Omental fat pad (tissue), 3 donors: ENCODE measurements at regions not wholly inside any gene's neighbourhood (a gene's known extent, or its start where the extent isn't known, plus 50 kb on each side); places are given as distances from the start of the nearest gene placed in this dataset. TPM values are rescaled to one million over a fixed set of nuclear protein-coding genes. Genes with fewer than 3 reads are reported as not detected.

Experiments used
- ATAC-seq: fragments of 150-250 bp; one replicate; pipeline ENCODE4 v1.9.1; 2016; ENCODE audit warnings: mild to moderate bottlenecking, moderate library complexity; ENCODE audit not compliant: low FRiP score
- DNase-seq: peaks from one replicate; pipeline ENCODE4 v3.0.0-alpha.2; 2019; ENCODE audit warnings: low spot score
- small RNA-seq: library from RNA; depleted of rRNA; stranded (forward); fragments of <200 nt; gene quantifications from one replicate; pipeline ENCODE3, GENCODE V24; 2016
- TF ChIP-seq, protein P1 (sequence below), 3 donors: fragments of 450-650 bp; IDR thresholded peaks; one replicate each; pipeline ENCODE4 v1.5.1; 2016 to 2017; ENCODE audit warnings: antibody characterized with exemption in 3 of 3, mild to moderate bottlenecking in 3 of 3, moderate library complexity in 2 of 3

DNA sequence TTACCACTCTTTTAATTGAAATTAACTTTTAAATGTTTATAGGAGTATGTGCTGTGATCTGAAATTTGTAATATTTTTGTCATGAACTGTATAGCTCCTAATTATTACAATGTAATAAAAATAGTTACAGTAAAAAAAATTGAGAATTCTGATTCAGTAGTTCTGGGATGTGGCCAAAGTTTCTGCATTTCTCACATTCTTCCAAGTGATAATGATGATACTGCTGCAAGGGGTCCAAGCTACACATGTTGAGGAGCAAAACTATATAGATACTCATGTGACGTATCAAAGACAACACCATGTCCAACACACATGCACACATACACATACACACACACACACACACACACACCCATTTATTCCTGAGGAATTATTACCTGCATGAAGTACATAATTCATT is 71.0 kb upstream of the FAM83B start:
- DNase-seq, result no peak
- TF ChIP-seq, protein P1, sequence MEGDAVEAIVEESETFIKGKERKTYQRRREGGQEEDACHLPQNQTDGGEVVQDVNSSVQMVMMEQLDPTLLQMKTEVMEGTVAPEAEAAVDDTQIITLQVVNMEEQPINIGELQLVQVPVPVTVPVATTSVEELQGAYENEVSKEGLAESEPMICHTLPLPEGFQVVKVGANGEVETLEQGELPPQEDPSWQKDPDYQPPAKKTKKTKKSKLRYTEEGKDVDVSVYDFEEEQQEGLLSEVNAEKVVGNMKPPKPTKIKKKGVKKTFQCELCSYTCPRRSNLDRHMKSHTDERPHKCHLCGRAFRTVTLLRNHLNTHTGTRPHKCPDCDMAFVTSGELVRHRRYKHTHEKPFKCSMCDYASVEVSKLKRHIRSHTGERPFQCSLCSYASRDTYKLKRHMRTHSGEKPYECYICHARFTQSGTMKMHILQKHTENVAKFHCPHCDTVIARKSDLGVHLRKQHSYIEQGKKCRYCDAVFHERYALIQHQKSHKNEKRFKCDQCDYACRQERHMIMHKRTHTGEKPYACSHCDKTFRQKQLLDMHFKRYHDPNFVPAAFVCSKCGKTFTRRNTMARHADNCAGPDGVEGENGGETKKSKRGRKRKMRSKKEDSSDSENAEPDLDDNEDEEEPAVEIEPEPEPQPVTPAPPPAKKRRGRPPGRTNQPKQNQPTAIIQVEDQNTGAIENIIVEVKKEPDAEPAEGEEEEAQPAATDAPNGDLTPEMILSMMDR (IDR thresholded peaks at IDR 0.05), result no peak
- ATAC-seq, result no peak

DNA sequence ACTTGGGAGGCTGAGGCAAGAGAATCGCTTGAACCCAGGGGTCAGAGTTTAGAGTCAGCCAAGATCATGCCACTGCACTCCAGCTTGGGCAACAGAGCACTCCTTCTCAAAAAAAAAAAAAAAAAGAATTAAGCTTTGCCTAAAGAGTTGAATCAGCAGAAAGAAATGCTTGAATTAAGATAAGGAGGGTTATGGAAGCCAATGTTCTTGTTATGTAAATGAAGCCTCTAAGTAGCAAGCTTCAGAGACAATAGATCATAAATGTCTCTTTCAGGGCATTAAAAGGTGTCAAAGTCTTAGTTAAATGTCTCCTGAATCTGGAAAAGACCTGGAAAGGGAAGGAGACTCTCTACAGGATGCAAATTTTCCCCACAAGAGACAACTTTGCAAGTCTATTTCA is 69.7 kb upstream of the FAM83B start:
- ATAC-seq (no peak), DNase-seq (no peak)
- TF ChIP-seq, protein P1 (IDR thresholded peaks at IDR 0.05), result no peak

GRCh38 chr6:54778731-54779130 is 67.8 kb upstream of the FAM83B start:
- no peak for DNase-seq
- no peak for ATAC-seq
- TF ChIP-seq, protein P1 (IDR thresholded peaks at IDR 0.05), result no peak

DNA sequence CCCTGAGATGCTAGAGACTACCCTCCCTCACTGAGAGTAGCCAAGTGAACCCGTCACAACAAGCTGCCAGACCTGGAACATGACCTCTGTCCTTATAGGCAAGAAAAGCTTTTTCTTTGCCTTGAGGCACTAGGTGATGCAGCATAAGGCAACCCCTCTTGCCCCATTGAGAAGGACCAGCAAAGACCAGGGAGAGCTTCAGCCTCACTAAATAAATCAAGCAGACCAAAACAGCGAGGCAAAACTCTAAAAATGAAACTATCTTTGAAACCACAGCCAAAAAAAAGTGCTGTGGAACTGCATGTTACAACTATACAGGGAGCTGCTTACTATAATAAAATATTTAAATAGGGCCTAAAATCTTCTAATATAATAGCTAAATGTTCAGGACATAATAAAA is 62.6 kb upstream of the FAM83B start:
- TF ChIP-seq, protein P1 (IDR thresholded peaks at IDR 0.05), result no peak
- no peak for ATAC-seq
- DNase-seq, result no peak

DNA sequence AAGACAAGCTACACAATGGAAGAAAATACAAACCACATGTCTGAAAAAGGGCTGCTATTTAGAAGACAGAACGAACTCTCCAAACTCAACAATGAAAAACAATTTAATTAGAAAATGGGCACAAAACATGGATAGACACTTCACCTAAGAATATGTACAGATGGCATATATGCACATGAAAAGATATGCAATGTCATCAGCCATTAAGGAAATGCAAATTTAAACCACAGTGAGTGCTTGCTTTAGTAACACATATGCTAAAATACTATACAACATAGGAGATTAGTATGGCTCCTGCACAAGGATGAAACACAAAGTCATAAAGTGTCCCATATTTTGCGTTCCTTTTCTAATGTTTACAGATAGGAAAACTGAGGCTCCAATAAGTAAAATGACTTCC is 60.4 kb upstream of the FAM83B start:
- TF ChIP-seq, protein P1 (IDR thresholded peaks at IDR 0.05), result no peak
- ATAC-seq (no peak), DNase-seq (no peak)

DNA sequence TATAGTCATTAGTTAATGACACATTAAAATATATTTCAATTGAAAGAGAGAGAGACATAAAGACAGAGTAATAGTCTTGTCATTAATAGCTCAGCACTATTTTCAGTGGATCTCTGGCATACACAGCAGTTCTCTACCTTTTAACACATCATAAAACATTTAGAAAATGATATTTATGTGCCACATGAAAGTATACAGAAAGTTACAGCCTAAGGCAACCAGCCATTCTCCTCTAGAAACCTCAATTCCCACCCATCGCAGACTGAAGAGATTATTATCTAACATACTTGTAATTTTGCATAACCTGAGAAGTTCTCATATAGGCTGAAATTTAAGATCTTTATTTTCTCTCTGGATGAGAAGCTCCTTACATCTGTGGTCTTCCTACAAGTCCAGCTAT is 58.7 kb upstream of the FAM83B start:
- DNase-seq, result no peak
- no peak for ATAC-seq
- TF ChIP-seq, protein P1 (IDR thresholded peaks at IDR 0.05), result no peak

Small RNAs in the stretch of these regions (small RNA-seq; reads per million reads assigned to genes)
- not detected for gene RNU6-1023P
